Fibroblast of the aortic adventitia (primary cell): ENCODE measurements at regions not wholly inside any gene's neighbourhood (a gene's known extent, or its start where the extent isn't known, plus 50 kb on each side); places are given as distances from the start of the nearest gene placed in this dataset.
A peak's percentile ranks its signal among the peaks of the same experiment; 100 is the strongest.

Experiments used
- DNase-seq: peaks from one replicate; pipeline ENCODE4 v3.0.0-alpha.2; 2010; ENCODE audit warnings: low read depth
- H3K4me3 ChIP-seq: 2 replicates; pipeline ENCODE4 v1.5.1; 2011; ENCODE audit warnings: low read depth, mild to moderate bottlenecking, control low read depth, low read length, moderate library complexity
- CTCF ChIP-seq: IDR thresholded peaks from 2 replicates; pipeline ENCODE4 v1.5.1; 2011; ENCODE audit warnings: mild to moderate bottlenecking, low read length, control low read depth, inconsistent platforms; ENCODE audit not compliant: insufficient read depth

DNA sequence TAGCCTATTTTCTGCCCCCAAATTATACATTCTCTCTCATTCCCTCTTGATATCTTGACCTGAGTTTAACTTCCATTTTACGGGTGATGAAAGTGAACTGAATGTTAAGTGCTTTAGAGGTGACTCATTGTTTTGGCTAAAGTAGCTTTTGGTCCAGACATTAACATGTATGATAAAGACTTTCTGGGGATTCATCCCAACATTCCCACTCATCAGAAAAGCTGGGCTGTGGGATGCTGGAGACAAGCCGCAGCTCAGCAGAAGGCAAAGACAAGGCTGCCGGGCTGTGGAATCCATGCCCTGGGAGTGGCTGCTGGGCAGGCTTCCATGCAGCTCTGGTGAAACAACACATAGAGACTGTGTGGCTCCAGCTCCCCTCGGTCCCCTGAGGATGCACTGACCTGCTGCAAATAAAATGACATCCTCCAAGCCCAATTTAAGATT lies 89.9 kb upstream of the SYNDIG1 start:
- H3K4me3 ChIP-seq = no peak overlapping the region
- DNase-seq = peak; percentile 95
- no peak for TF ChIP-seq CTCF

DNA sequence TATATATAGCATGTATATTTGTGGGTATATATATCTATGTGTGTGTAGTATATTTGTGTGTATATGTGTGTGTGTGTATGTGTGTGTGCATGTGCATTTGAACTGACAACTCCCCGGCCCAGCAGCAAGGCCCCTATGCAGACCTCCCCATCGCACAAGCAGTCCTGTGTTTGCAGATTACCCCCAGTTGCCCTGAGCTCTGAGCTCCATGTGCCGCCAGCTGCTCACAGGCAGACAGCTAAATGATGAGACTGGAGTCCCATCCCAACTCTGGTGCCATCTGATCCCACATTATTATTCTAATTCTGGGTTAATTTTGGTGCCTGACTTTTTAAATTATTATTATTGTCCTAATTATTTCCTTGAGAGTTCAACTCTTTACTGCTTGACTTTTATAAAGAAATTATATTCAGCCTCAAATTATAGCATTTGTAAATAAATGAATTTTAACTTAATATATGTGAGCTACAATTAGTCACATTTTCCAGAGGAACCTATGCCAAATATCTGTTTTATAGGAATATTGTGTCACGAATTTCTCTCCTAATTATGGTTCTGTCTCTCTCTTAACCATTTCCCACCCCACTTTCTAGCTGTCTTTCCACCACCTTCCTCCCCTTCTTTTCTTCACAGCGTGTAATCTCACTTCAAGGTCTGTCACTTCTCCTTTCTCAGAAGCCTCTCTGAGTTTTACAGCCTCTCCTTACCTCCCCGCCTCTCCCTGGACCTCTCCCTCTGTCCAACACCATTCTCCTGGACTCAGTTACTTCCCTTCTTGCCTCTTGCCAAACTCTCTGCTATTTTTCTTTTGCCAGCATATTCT lies 90.6 kb upstream of the SYNDIG1 start:
- DNase-seq = no peak
- no peak for TF ChIP-seq CTCF
- no peak overlapping the region for H3K4me3 ChIP-seq

- peak; percentile 73 for DNase-seq
- TF ChIP-seq CTCF = no peak
- H3K4me3 ChIP-seq = no peak overlapping the region
Measured at GRCh38 chr20:24376311-24377099, 92.9 kb upstream of the SYNDIG1 start.

- TF ChIP-seq CTCF = no peak
Measured at GRCh38 chr20:24373372-24373771, 96.1 kb upstream of the SYNDIG1 start.

GRCh38 chr20:24370911-24371695 lies 98.3 kb upstream of the SYNDIG1 start:
- no peak overlapping the region for H3K4me3 ChIP-seq
- TF ChIP-seq CTCF = no peak

More at GRCh38 chr20:24373372-24373771, 96.1 kb upstream of the SYNDIG1 start:
- no peak for DNase-seq
- H3K4me3 ChIP-seq = no peak overlapping the region

DNA sequence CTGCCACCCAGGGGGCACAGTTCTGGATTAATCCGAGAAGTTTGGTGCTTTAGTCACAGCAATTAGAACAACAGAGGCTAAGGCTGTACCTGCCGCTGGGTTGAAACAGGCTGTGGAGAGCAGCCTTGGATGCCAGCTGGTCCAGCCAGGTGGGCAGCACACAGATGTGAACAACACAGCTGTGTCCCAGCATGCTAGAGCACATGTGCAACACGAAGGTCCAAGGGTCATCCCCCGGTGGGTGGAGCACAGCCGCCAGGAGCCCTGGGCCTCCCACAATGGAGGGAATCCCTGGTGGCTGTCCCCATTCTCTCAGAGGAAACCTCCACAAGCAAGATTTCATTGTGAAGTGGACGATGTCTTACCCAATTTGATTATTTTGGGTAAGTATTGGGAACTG lies 99.2 kb upstream of the SYNDIG1 start:
- DNase-seq = no peak
- no peak overlapping the region for H3K4me3 ChIP-seq
- no peak for TF ChIP-seq CTCF

More at GRCh38 chr20:24370911-24371695, 98.3 kb upstream of the SYNDIG1 start:
- DNase-seq = no peak
